SU-DHL-6 (cell line): ENCODE measurements at regions not wholly inside any gene's neighbourhood (a gene's known extent, or its start where the extent isn't known, plus 50 kb on each side); places are given as distances from the start of the nearest gene placed in this dataset.

Source experiments
- EZH2phosphoT487 ChIP-seq: fragments of 200-600 bp; sonication (generic), shearing (Covaris generic); conservative IDR thresholded peaks from 2 replicates; pipeline ENCODE4 v1.6.1; 2018; ENCODE audit warnings: mild to moderate bottlenecking, antibody characterized with exemption, low read length, moderate library complexity, mixed read lengths
- TF ChIP-seq, protein P1 (sequence below): fragments of 200-600 bp; sonication (generic); IDR thresholded peaks from one replicate; pipeline ENCODE4 v1.5.1; 2017; ENCODE audit warnings: antibody characterized with exemption, mild to moderate bottlenecking, low read length, moderate library complexity; ENCODE audit not compliant: insufficient read depth, poor library complexity, severe bottlenecking

DNA sequence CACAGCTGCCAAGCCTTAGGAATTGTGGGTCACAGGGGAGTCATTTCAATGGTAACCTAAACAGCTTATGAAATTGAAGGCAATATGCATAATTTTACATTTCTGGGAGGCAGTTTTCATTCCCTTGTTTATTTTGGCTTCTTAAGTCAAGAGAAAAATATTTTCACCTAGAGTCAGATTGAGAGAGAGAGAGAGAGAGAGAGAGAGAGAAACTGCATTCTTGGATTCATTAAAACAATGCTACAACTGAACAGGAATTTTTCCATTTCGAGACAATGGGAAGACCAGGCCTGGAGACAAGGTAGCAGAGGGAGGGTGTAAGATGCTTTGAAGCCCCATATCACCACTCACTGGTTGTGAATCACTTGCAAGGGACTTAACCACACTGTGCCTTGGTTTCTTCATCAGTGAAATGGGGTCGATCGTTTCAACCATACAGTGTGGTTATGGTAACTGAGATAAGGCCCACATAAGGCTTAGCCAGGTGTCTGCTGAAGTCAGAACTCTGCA lies 224.7 kb upstream of the IRX3 start:
- TF ChIP-seq, protein P1, sequence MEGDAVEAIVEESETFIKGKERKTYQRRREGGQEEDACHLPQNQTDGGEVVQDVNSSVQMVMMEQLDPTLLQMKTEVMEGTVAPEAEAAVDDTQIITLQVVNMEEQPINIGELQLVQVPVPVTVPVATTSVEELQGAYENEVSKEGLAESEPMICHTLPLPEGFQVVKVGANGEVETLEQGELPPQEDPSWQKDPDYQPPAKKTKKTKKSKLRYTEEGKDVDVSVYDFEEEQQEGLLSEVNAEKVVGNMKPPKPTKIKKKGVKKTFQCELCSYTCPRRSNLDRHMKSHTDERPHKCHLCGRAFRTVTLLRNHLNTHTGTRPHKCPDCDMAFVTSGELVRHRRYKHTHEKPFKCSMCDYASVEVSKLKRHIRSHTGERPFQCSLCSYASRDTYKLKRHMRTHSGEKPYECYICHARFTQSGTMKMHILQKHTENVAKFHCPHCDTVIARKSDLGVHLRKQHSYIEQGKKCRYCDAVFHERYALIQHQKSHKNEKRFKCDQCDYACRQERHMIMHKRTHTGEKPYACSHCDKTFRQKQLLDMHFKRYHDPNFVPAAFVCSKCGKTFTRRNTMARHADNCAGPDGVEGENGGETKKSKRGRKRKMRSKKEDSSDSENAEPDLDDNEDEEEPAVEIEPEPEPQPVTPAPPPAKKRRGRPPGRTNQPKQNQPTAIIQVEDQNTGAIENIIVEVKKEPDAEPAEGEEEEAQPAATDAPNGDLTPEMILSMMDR: no peak
- TF ChIP-seq EZH2phosphoT487: no peak
